HCT116 (cell line): ENCODE measurements at regions not wholly inside any gene's neighbourhood (a gene's known extent, or its start where the extent isn't known, plus 50 kb on each side); places are given as distances from the start of the nearest gene placed in this dataset.

Experiments used
- ATAC-seq: fragments of 200-7000 bp; cut with Tn5 transposase; 2 replicates; pipeline ENCODE4 v1.9.1; 2020; ENCODE audit warnings: mild to moderate bottlenecking, moderate library complexity
- BruUV-seq: library from RNA; stranded (reverse); fragments of 400-500 nt; replicated peaks from 2 replicates; lab custom pipeline; 2021; lab: Mats Ljungman, UMichigan
- CTCF ChIA-PET: fragments of 300-600 bp; sonication (Branson Sonifier 250); formaldehyde crosslinking; loops from one replicate; lab custom pipeline; 2021; ENCODE audit warnings: antibody characterized with exemption; lab: Charles Lee
- POLR2A ChIA-PET: fragments of 300-600, 350-600 bp; sonication (Branson Sonifier 250); formaldehyde crosslinking; loops from one replicate; lab custom pipeline; 2021; ENCODE audit warnings: antibody characterized with exemption; lab: Charles Lee
- RAD21 ChIA-PET, 2 experiments: fragments of 300-600 bp; sonication (Branson Sonifier 250); formaldehyde crosslinking; loops; one replicate each; lab custom pipeline; 2023; ENCODE audit warnings: low total read pairs in 2 of 2; ENCODE audit not compliant: uncharacterized antibody in 2 of 2, unreplicated experiment in 2 of 2, low non-redundant PET in 1 of 2; lab: Charles Lee
- DNase-seq: peaks from one replicate; pipeline ENCODE4 v3.0.0-alpha.2; 2010; ENCODE audit warnings: low read depth, low spot score
- H2AFZ ChIP-seq: fragments of 200-600 bp; shearing (Covaris generic), sonication (generic); 2 replicates; pipeline ENCODE4 v1.6.1; 2017; ENCODE audit warnings: low read depth, mixed run types, mixed read lengths, antibody characterized with exemption, low read length; ENCODE audit not compliant: poor library complexity, severe bottlenecking
- H3K27ac ChIP-seq: 2 replicates; pipeline ENCODE4 v1.5.1; 2012; ENCODE audit warnings: low read depth, low read length
- H3K27me3 ChIP-seq: fragments of 200-600 bp; sonication (generic); 2 replicates; pipeline ENCODE4 v1.6.1; 2016; ENCODE audit warnings: mixed run types, low read length, mixed read lengths; ENCODE audit not compliant: insufficient read depth
- H3K36me3 ChIP-seq, 2 experiments: fragments of 200-500 bp in 1 of 2; fragments of 200-600 bp in 1 of 2; sonication (Bioruptor generic) in 1 of 2; sonication (generic) in 1 of 2; 2 replicates each; pipeline versions ENCODE4 v1.5.1 to v1.6.1; 2014 to 2016; ENCODE audit warnings: low read length in 2 of 2, inconsistent platforms in 1 of 2, mixed read lengths in 1 of 2, mixed run types in 1 of 2; ENCODE audit not compliant: insufficient read depth in 2 of 2, control insufficient read depth in 1 of 2
- H3K4me1 ChIP-seq, 2 experiments: fragments of 200-600 bp in 1 of 2; sonication (generic) in 1 of 2; 2 replicates each; pipeline versions ENCODE4 v1.5.1 to v1.6.1; 2012 to 2017; ENCODE audit warnings: low read length in 2 of 2, inconsistent platforms in 1 of 2, mild to moderate bottlenecking in 1 of 2, mixed read lengths in 1 of 2, mixed run types in 1 of 2, moderate library complexity in 1 of 2; ENCODE audit not compliant: insufficient read depth in 2 of 2, control insufficient read depth in 1 of 2
- H3K4me2 ChIP-seq: fragments of 200-600 bp; sonication (generic); 2 replicates; pipeline ENCODE4 v1.6.1; 2017; ENCODE audit warnings: mixed run types, low read length, mixed read lengths
- H3K4me3 ChIP-seq, 2 experiments: fragments of 200-600 bp in 1 of 2; sonication (generic) in 1 of 2; replicated peaks in 1 of 2; 2 replicates each; pipeline ENCODE4 v1.5.1; 2011 to 2016; ENCODE audit warnings: low read length in 2 of 2, control low read depth in 1 of 2, low read depth in 1 of 2, mild to moderate bottlenecking in 1 of 2, mixed read lengths in 1 of 2, mixed run types in 1 of 2
- H3K79me2 ChIP-seq: fragments of 200-600 bp; sonication (generic); 2 replicates; pipeline ENCODE4 v1.6.1; 2017; ENCODE audit warnings: mild to moderate bottlenecking, mixed run types, low read length, moderate library complexity, mixed read lengths; ENCODE audit not compliant: insufficient read depth
- H3K9ac ChIP-seq: fragments of 200-600 bp; sonication (generic); 2 replicates; pipeline ENCODE4 v1.6.1; 2016; ENCODE audit warnings: low read length, mixed read lengths
- H3K9me2 ChIP-seq: fragments of 200-600 bp; sonication (generic), shearing (Covaris generic); 2 replicates; pipeline ENCODE4 v1.6.1; 2017; ENCODE audit warnings: mixed run types, mild to moderate bottlenecking, moderate library complexity; ENCODE audit not compliant: insufficient read depth
- H3K9me3 ChIP-seq, 2 experiments: fragments of 200-500 bp in 1 of 2; fragments of 200-600 bp in 1 of 2; sonication (Bioruptor generic) in 1 of 2; sonication (generic) in 1 of 2; 2 replicates each; pipeline ENCODE4 v1.6.1; 2014 to 2017; ENCODE audit warnings: low read length in 2 of 2, mixed read lengths in 2 of 2, inconsistent platforms in 1 of 2, low read depth in 1 of 2, mild to moderate bottlenecking in 1 of 2, mixed run types in 1 of 2, moderate library complexity in 1 of 2; ENCODE audit not compliant: control insufficient read depth in 1 of 2, insufficient read depth in 1 of 2
- H4K20me1 ChIP-seq: fragments of 200-600 bp; sonication (generic), shearing (Covaris generic); 2 replicates; pipeline ENCODE4 v1.6.1; 2017; ENCODE audit warnings: mixed run types, mild to moderate bottlenecking, moderate library complexity; ENCODE audit not compliant: insufficient read depth
- FOSL1 ChIP-seq: IDR thresholded peaks from 2 replicates; pipeline ENCODE4 v1.6.1; 2012; ENCODE audit warnings: low read depth
- JUND ChIP-seq: IDR thresholded peaks from 2 replicates; pipeline ENCODE4 v1.6.1; 2012
- RAD21 ChIP-seq: IDR thresholded peaks from 2 replicates; pipeline ENCODE4 v1.6.1; 2012; ENCODE audit warnings: low read depth, mild to moderate bottlenecking
- YY1 ChIP-seq: IDR thresholded peaks from 2 replicates; pipeline ENCODE4 v1.6.1; 2011; ENCODE audit warnings: low read length, low read depth, moderate library complexity, mild to moderate bottlenecking; ENCODE audit not compliant: insufficient replicate concordance; ENCODE audit errors: extremely low read depth
- ZFX ChIP-seq: fragments of 450-650 bp; IDR thresholded peaks from 2 replicates; pipeline ENCODE4 v1.6.1; 2017
- intact Hi-C: fragments of 100-400 bp; cut with micrococcal nuclease; formaldehyde crosslinking; loops from 2 replicates; pipeline ENCODE4 v1.10.0; 2022
- TF ChIP-seq, protein P1 (sequence below): IDR thresholded peaks from 2 replicates; pipeline ENCODE4 v1.6.1; 2012; ENCODE audit warnings: low read depth

DNA sequence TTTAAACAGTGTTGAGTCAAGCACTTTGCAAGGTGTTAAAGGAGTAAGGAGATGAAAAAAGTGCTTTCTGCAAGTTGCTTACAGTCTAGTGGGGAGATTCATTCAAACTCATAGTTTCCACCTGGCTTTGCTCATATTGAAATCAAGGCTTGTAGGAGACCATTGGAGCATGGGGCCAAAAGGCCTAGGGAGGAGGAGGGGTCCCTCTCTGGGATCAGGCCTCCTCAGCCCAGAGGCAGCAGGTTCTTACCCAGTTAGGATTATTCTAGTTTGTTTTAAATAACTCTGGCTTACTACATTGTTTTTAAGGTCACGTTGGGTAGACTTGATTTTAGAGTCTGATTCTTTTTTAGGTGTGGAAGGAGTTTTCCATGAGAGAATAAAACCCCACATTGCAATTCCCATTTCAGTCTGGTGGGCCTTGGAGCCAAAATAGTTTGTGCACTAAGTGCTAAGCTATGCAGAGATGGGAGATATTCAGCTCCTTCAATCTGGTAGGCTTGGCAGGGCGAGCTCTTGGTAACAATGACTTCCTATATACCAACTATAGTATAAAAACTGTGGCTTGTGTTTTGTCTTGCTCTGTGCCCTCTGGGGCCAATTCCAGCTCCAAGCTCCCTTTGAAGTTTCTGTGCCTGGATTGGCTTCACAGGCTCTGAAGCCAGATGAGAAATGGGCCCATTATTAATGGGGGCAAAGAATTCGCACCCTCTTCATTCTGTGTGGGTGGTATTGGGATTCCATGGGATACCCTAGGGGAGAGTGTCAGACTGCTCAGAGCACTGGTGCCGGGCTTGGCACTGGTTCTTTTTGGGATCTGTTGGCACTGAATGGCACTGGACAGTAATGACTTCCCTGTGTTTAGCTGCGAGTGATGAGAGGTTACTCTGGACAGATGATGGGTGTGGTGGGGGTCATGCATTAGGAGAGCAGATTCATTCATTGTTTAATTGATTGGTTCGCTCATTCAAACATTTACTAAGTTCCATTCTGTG lies 301.1 kb downstream of the MYCN start:
- no TSS peak for BruUV-seq
- ChIA-PET RAD21 (no interaction called here), POLR2A (no interaction called here), CTCF (no interaction called here)
- H3K79me2 ChIP-seq: no peaks in the 10 kb centered on the region
- intact Hi-C loops: no loop called here
- no peak overlapping the region for H3K4me3 ChIP-seq
- H2AFZ ChIP-seq: no peak overlapping the region
- no peak overlapping the region for H3K9ac ChIP-seq
- TF ChIP-seq FOSL1 (no peak), ZFX (no peak), RAD21 (no peak), YY1 (no peak), JUND (no peak)
- TF ChIP-seq, protein P1, sequence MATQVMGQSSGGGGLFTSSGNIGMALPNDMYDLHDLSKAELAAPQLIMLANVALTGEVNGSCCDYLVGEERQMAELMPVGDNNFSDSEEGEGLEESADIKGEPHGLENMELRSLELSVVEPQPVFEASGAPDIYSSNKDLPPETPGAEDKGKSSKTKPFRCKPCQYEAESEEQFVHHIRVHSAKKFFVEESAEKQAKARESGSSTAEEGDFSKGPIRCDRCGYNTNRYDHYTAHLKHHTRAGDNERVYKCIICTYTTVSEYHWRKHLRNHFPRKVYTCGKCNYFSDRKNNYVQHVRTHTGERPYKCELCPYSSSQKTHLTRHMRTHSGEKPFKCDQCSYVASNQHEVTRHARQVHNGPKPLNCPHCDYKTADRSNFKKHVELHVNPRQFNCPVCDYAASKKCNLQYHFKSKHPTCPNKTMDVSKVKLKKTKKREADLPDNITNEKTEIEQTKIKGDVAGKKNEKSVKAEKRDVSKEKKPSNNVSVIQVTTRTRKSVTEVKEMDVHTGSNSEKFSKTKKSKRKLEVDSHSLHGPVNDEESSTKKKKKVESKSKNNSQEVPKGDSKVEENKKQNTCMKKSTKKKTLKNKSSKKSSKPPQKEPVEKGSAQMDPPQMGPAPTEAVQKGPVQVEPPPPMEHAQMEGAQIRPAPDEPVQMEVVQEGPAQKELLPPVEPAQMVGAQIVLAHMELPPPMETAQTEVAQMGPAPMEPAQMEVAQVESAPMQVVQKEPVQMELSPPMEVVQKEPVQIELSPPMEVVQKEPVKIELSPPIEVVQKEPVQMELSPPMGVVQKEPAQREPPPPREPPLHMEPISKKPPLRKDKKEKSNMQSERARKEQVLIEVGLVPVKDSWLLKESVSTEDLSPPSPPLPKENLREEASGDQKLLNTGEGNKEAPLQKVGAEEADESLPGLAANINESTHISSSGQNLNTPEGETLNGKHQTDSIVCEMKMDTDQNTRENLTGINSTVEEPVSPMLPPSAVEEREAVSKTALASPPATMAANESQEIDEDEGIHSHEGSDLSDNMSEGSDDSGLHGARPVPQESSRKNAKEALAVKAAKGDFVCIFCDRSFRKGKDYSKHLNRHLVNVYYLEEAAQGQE: no peak
- no peak overlapping the region for H3K4me2 ChIP-seq
- no peaks in the 10 kb centered on the region for H3K36me3 ChIP-seq
- H3K9me2 ChIP-seq: no peaks in the 10 kb centered on the region
- no peaks in the 10 kb centered on the region for H4K20me1 ChIP-seq
- H3K4me1 ChIP-seq: no peaks in the 10 kb centered on the region
- DNase-seq (no peak), ATAC-seq (no peak)
- H3K27me3 ChIP-seq: peaks cover 11% of the 10 kb centered on the region
- H3K27ac ChIP-seq: no peak overlapping the region
- no peaks in the 10 kb centered on the region for H3K9me3 ChIP-seq
